ENCODE measurements at regions not wholly inside any gene's neighbourhood (a gene's known extent, or its start where the extent isn't known, plus 50 kb on each side); places are given as distances from the start of the nearest gene placed in this dataset.

DNA sequence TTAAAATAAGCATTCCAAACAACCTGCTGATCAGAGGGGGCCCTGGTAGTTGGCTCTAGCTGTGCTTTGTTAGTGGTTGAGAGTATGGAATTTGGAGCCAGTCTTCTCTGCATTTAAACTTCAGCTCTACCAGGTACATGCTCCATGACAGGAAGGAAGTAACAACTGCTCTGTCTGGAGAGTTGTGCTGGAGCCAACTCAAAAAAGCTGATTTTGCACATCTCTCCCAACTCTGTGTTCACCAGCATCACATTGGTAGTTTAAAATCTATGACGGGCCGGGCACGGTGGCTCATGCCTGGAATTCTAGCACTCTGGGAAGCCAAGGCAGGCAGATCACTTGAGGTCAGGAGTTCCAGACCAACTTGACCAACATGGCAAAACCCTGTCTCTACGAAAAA lies 68.8 kb upstream of the BMP2 start:
- Histone ChIP-seq H2AK5ac (ENCODE audit: low read depth, low read length) (no peak overlapping the region), H3K4me3 (ENCODE audit: extremely low read depth in 1 of 4, insufficient read depth in 2 of 4, low read depth in 3 of 4, low read length in 4 of 4) (no peak overlapping the region), H3K56ac (replicated peaks; ENCODE audit: insufficient read length, low read depth, low read length) (no peak overlapping the region), H4K91ac (replicated peaks; ENCODE audit: insufficient read length, low read length) (no peak overlapping the region), H3K27ac (ENCODE audit: low read depth, low read length) (no peak overlapping the region), H3K4ac (replicated peaks; ENCODE audit: insufficient read length, low read depth, low read length) (no peak overlapping the region), H3K4me1 (replicated peaks in 1 of 4; ENCODE audit: control insufficient read depth in 3 of 4, insufficient read depth in 4 of 4, low read length in 3 of 4) (peaks cover 0 to 4% (median 1%) of the 10 kb centered on the region in 4 experiments; a peak in 4 of 7 replicates), H2BK15ac (ENCODE audit: low read length) (no peak overlapping the region), H3K23me2 (ENCODE audit: low read depth, low read length) (no peaks in the 10 kb centered on the region), H2BK12ac (ENCODE audit: low read depth, low read length) (no peak overlapping the region), H2AFZ (ENCODE audit: low read length) (no peak overlapping the region), H3K18ac (ENCODE audit: extremely low read depth, low read length) (no peak overlapping the region), H3K79me1 (ENCODE audit: low read depth, low read length) (no peaks in the 10 kb centered on the region), H3K23ac (ENCODE audit: insufficient read length) (no peak overlapping the region), H3K36me3 (ENCODE audit: control insufficient read depth in 2 of 4, insufficient read depth in 4 of 4, low read length in 3 of 4) (no peaks in the 10 kb centered on the region), H2BK20ac (ENCODE audit: low read length) (no peak overlapping the region), H2BK120ac (replicated peaks; ENCODE audit: low read depth, low read length) (no peak overlapping the region), H3K9ac (replicated peaks in 1 of 4; ENCODE audit: extremely low read depth in 1 of 4, low read depth in 3 of 4, low read length in 3 of 4) (no peak overlapping the region), H2BK5ac (ENCODE audit: low read depth, low read length) (no peak overlapping the region), H4K20me1 (replicated peaks in 1 of 2; ENCODE audit: control insufficient read depth in 1 of 2, insufficient read depth in 2 of 2, low read length in 2 of 2) (no peaks in the 10 kb centered on the region), H3K4me2 (ENCODE audit: insufficient read depth in 1 of 2, low read depth in 2 of 2, low read length in 2 of 2) (no peak overlapping the region; a peak in 1 of 4 replicates), H4K8ac (ENCODE audit: extremely low read depth, insufficient read depth, low read length) (no peak overlapping the region), H3K9me3 (ENCODE audit: insufficient read depth in 2 of 2, low read depth in 1 of 2, low read length in 1 of 2) (no peaks in the 10 kb centered on the region), H3K27me3 (replicated peaks in 1 of 4; ENCODE audit: control insufficient read depth in 3 of 4, extremely low read depth in 1 of 4, insufficient read depth in 3 of 4, low read length in 3 of 4) (peaks cover 0 to 2% (median 0%) of the 10 kb centered on the region in 4 experiments; a peak in 1 of 7 replicates), H3K79me2 (ENCODE audit: control insufficient read depth in 1 of 2, insufficient read depth in 2 of 2, low read length in 2 of 2) (no peaks in the 10 kb centered on the region), H3K14ac (ENCODE audit: insufficient read length) (no peak overlapping the region), H4K5ac (ENCODE audit: insufficient read length, low read depth, low read length) (no peak overlapping the region)
- FAIRE-seq, result no peak
- DNase-seq (ENCODE audit: low read depth in 1 of 2, low spot score in 2 of 2), result no peak
- 93% methylated on average over 4 of the region's 4 CpGs; no CpG with 5 or more reads in 1 of the 2 experiments for WGBS, 2 experiments (ENCODE audit: extremely low coverage in 1 of 2, insufficient coverage in 1 of 2, insufficient read length in 1 of 2, insufficient replicate concordance in 2 of 2, low coverage in 1 of 2, low lambda C conversion rate in 2 of 2, missing lambda C conversion rate in 1 of 2)
- TF ChIP-seq SIX5 (IDR thresholded peaks at IDR 0.05; ENCODE audit: low read depth, low read length), result no peak
- TF ChIP-seq, protein P1, sequence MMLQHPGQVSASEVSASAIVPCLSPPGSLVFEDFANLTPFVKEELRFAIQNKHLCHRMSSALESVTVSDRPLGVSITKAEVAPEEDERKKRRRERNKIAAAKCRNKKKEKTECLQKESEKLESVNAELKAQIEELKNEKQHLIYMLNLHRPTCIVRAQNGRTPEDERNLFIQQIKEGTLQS (IDR thresholded peaks at IDR 0.05; ENCODE audit: insufficient read depth, low read depth, low read length), result no peak
- TF ChIP-seq SAP30 (IDR thresholded peaks at IDR 0.05; ENCODE audit: insufficient read depth, insufficient replicate concordance, low read length), result no peak
- TF ChIP-seq NANOG (IDR thresholded peaks at IDR 0.05; ENCODE audit: insufficient read depth, low read depth, low read length, poor library complexity, severe bottlenecking), result no peak
- no peak for TF ChIP-seq TBP (IDR thresholded peaks at IDR 0.05; ENCODE audit: low read depth, low read length)
- TF ChIP-seq GTF2F1 (IDR thresholded peaks at IDR 0.05; ENCODE audit: borderline replicate concordance, low read depth, low read length), result no peak
- no peak for TF ChIP-seq RFX5 (IDR thresholded peaks at IDR 0.05; ENCODE audit: borderline replicate concordance, low read depth, low read length)
- TF ChIP-seq TAF1 (IDR thresholded peaks at IDR 0.05; ENCODE audit: low read depth, low read length), result no peak
- TF ChIP-seq, protein P2, sequence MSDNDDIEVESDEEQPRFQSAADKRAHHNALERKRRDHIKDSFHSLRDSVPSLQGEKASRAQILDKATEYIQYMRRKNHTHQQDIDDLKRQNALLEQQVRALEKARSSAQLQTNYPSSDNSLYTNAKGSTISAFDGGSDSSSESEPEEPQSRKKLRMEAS (IDR thresholded peaks at IDR 0.05), result no peak
- TF ChIP-seq, protein P3, sequence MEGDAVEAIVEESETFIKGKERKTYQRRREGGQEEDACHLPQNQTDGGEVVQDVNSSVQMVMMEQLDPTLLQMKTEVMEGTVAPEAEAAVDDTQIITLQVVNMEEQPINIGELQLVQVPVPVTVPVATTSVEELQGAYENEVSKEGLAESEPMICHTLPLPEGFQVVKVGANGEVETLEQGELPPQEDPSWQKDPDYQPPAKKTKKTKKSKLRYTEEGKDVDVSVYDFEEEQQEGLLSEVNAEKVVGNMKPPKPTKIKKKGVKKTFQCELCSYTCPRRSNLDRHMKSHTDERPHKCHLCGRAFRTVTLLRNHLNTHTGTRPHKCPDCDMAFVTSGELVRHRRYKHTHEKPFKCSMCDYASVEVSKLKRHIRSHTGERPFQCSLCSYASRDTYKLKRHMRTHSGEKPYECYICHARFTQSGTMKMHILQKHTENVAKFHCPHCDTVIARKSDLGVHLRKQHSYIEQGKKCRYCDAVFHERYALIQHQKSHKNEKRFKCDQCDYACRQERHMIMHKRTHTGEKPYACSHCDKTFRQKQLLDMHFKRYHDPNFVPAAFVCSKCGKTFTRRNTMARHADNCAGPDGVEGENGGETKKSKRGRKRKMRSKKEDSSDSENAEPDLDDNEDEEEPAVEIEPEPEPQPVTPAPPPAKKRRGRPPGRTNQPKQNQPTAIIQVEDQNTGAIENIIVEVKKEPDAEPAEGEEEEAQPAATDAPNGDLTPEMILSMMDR (IDR thresholded peaks at IDR 0.05; ENCODE audit: control extremely low read depth in 1 of 3, insufficient read depth in 1 of 3, low read depth in 1 of 3, low read length in 3 of 3), result no peak
- no peak for TF ChIP-seq CHD2 (IDR thresholded peaks at IDR 0.05; ENCODE audit: low read length)
- ChIA-PET CTCF (ENCODE audit: partially characterized antibody) (interaction anchor here (1.2 kb wide), 2 partner anchors 9 to 19 kb away, joined by 3 to 8 read pairs; no protein-coding TSS in a partner anchor), POLR2A (ENCODE audit: partially characterized antibody) (no interaction called here)
